Neural cell (in vitro differentiated cells): ENCODE measurements at regions not wholly inside any gene's neighbourhood (a gene's known extent, or its start where the extent isn't known, plus 50 kb on each side); places are given as distances from the start of the nearest gene placed in this dataset.

Experiments
- H2AFZ ChIP-seq: fragments of 200-600, 300-800 bp; sonication (generic), shearing (Covaris generic); 2 replicates; pipeline ENCODE4 v1.6.0; 2014; ENCODE audit warnings: low read depth, mild to moderate bottlenecking, antibody characterized with exemption, low read length, moderate library complexity
- H3F3A ChIP-seq: fragments of 200-600 bp; shearing (Covaris generic); 2 replicates; pipeline ENCODE4 v1.6.1; 2016; ENCODE audit warnings: mild to moderate bottlenecking, moderate library complexity, mixed read lengths, antibody characterized with exemption, low read length; ENCODE audit not compliant: insufficient read depth, poor library complexity, severe bottlenecking
- H3K27ac ChIP-seq: fragments of 200-600, 300-800 bp; sonication (generic), shearing (Covaris generic); 2 replicates; pipeline ENCODE4 v1.5.1; 2014; ENCODE audit warnings: mild to moderate bottlenecking, low read length, moderate library complexity
- H3K27me3 ChIP-seq: fragments of 300-800, 200-600 bp; sonication (generic), shearing (Covaris generic); 2 replicates; pipeline ENCODE4 v1.6.0; 2014; ENCODE audit warnings: mild to moderate bottlenecking, low read depth, low read length, moderate library complexity; ENCODE audit not compliant: insufficient read depth
- H3K36me3 ChIP-seq: fragments of 300-800, 200-600 bp; sonication (generic), shearing (Covaris generic); 2 replicates; pipeline ENCODE4 v1.5.1; 2014; ENCODE audit warnings: mild to moderate bottlenecking, antibody characterized with exemption, low read length, moderate library complexity; ENCODE audit not compliant: insufficient read depth
- H3K4me2 ChIP-seq: fragments of 300-800, 200-600 bp; sonication (generic), shearing (Covaris generic); 2 replicates; pipeline ENCODE4 v1.6.0; 2014; ENCODE audit warnings: mild to moderate bottlenecking, low read length
- H3K4me3 ChIP-seq: fragments of 300-800, 200-600 bp; sonication (generic), shearing (Covaris generic); 2 replicates; pipeline ENCODE4 v1.5.1; 2014; ENCODE audit warnings: mild to moderate bottlenecking, low read length, moderate library complexity
- H3K79me2 ChIP-seq: fragments of 200-600 bp; shearing (Covaris generic); replicated peaks from 2 replicates; pipeline ENCODE4 v1.6.0; 2014; ENCODE audit warnings: mild to moderate bottlenecking, low read length, moderate library complexity; ENCODE audit not compliant: insufficient read depth
- H3K9ac ChIP-seq: fragments of 300-800, 200-600 bp; sonication (generic), shearing (Covaris generic); 2 replicates; pipeline ENCODE4 v1.6.1; 2016; ENCODE audit warnings: mild to moderate bottlenecking, low read length, mixed read lengths
- H3K9me2 ChIP-seq: fragments of 200-600 bp; shearing (Covaris generic); 2 replicates; pipeline ENCODE4 v1.6.1; 2016; ENCODE audit warnings: mild to moderate bottlenecking, low read length, mixed read lengths; ENCODE audit not compliant: insufficient read depth
- H3K9me3 ChIP-seq: fragments of 200-600, 300-800 bp; sonication (generic), shearing (Covaris generic); 2 replicates; pipeline ENCODE4 v1.6.1; 2016; ENCODE audit warnings: mild to moderate bottlenecking, mixed run types, low read length, moderate library complexity, mixed read lengths
- H4K20me1 ChIP-seq: fragments of 200-600 bp; shearing (Covaris generic); 2 replicates; pipeline ENCODE4 v1.6.1; 2016; ENCODE audit warnings: mild to moderate bottlenecking, mixed run types; ENCODE audit not compliant: insufficient read depth
- CTCF ChIP-seq: fragments of 450-650 bp; IDR thresholded peaks from 2 replicates; pipeline ENCODE4 v1.5.1; 2014; ENCODE audit warnings: antibody characterized with exemption, mild to moderate bottlenecking, moderate library complexity; ENCODE audit not compliant: poor library complexity, severe bottlenecking
- EP300 ChIP-seq: fragments of 450-650 bp; conservative IDR thresholded peaks from 2 replicates; pipeline ENCODE4 v1.6.1; 2014; ENCODE audit warnings: antibody characterized with exemption, mild to moderate bottlenecking, moderate library complexity; ENCODE audit not compliant: poor library complexity, severe bottlenecking
- EZH2 ChIP-seq: fragments of 200-600, 300-800 bp; shearing (Covaris generic), sonication (generic); IDR thresholded peaks from 2 replicates; pipeline ENCODE4 v1.6.1; 2014; ENCODE audit warnings: antibody characterized with exemption, low read length, borderline replicate concordance, mild to moderate bottlenecking; ENCODE audit not compliant: insufficient read depth, poor library complexity, severe bottlenecking
- MXI1 ChIP-seq: fragments of 450-650 bp; conservative IDR thresholded peaks from 2 replicates; pipeline ENCODE4 v1.6.1; 2014; ENCODE audit warnings: antibody characterized with exemption, mild to moderate bottlenecking; ENCODE audit not compliant: poor library complexity, severe bottlenecking
- POLR2AphosphoS5 ChIP-seq: IDR thresholded peaks from 2 replicates; pipeline ENCODE4 v1.6.1; 2012
- RAD21 ChIP-seq: fragments of 450-650 bp; conservative IDR thresholded peaks from 2 replicates; pipeline ENCODE4 v1.6.1; 2014; ENCODE audit warnings: antibody characterized with exemption, mild to moderate bottlenecking, moderate library complexity
- REST ChIP-seq: IDR thresholded peaks from 2 replicates; pipeline ENCODE4 v1.6.1; 2012; ENCODE audit warnings: borderline replicate concordance
- SMC3 ChIP-seq: fragments of 450-650 bp; conservative IDR thresholded peaks from 2 replicates; pipeline ENCODE4 v1.6.1; 2014; ENCODE audit warnings: antibody characterized with exemption, mild to moderate bottlenecking, moderate library complexity; ENCODE audit not compliant: poor library complexity
- TAF1 ChIP-seq: IDR thresholded peaks from 2 replicates; pipeline ENCODE4 v1.6.1; 2012; ENCODE audit warnings: low read depth

GRCh38 chrX:79443121-79443520 lies 76.0 kb upstream of the ITM2A start:
- H3K9ac ChIP-seq, result no peak overlapping the region
- TF ChIP-seq EP300 (no peak), RAD21 (no peak), TAF1 (no peak), POLR2AphosphoS5 (no peak), CTCF (no peak), SMC3 (no peak), MXI1 (no peak), EZH2 (no peak), REST (no peak)

GRCh38 chrX:79440336-79440735 lies 73.2 kb upstream of the ITM2A start:
- TF ChIP-seq POLR2AphosphoS5 (no peak), MXI1 (no peak), RAD21 (no peak), REST (no peak), EZH2 (no peak), TAF1 (no peak), EP300 (no peak), SMC3 (no peak), CTCF (no peak)
- no peak overlapping the region for H3K4me3 ChIP-seq
- no peaks in the 10 kb centered on the region for H3K9me3 ChIP-seq
- no peaks in the 10 kb centered on the region for H3K36me3 ChIP-seq
- no peak overlapping the region for H2AFZ ChIP-seq
- H3K9me2 ChIP-seq, result no peaks in the 10 kb centered on the region
- no peak overlapping the region for H3K27ac ChIP-seq
- no peaks in the 10 kb centered on the region for H3K79me2 ChIP-seq
- no peaks in the 10 kb centered on the region for H4K20me1 ChIP-seq
- no peak overlapping the region for H3K4me2 ChIP-seq
- H3K27me3 ChIP-seq, result no peaks in the 10 kb centered on the region
- no peaks in the 10 kb centered on the region for H3F3A ChIP-seq
- no peak overlapping the region for H3K9ac ChIP-seq

More at GRCh38 chrX:79443121-79443520, 76.0 kb upstream of the ITM2A start:
- no peaks in the 10 kb centered on the region for H3K27me3 ChIP-seq
- no peaks in the 10 kb centered on the region for H3F3A ChIP-seq
- H3K27ac ChIP-seq, result no peak overlapping the region
- no peak overlapping the region for H2AFZ ChIP-seq
- no peaks in the 10 kb centered on the region for H3K36me3 ChIP-seq
- no peaks in the 10 kb centered on the region for H3K9me3 ChIP-seq
- no peaks in the 10 kb centered on the region for H3K9me2 ChIP-seq
- no peaks in the 10 kb centered on the region for H3K79me2 ChIP-seq
- H4K20me1 ChIP-seq, result no peaks in the 10 kb centered on the region
- no peak overlapping the region for H3K4me3 ChIP-seq
- no peak overlapping the region for H3K4me2 ChIP-seq
